ENCODE measurements at regions not wholly inside any gene's neighbourhood (a gene's known extent, or its start where the extent isn't known, plus 50 kb on each side); places are given as distances from the start of the nearest gene placed in this dataset.

GRCh38 chr3:139280027-139280671, 63.7 kb upstream of the MRPS22 start:
- no peaks in the 10 kb centered on the region for H3K36me3 Mint-ChIP-seq

GRCh38 chr3:139281096-139281495, 62.7 kb upstream of the MRPS22 start:
- Mint-ChIP-seq H3K36me3 (no peaks in the 10 kb centered on the region), H3K9me3 (peaks cover 9% of the 10 kb centered on the region), H3K27ac (no peak overlapping the region), H3K4me1 (no peaks in the 10 kb centered on the region), H3K27me3 (ENCODE audit: low read depth) (peaks cover 48% of the 10 kb centered on the region), H3K4me3 (no peak overlapping the region)
- TF ChIP-seq CTCF (IDR thresholded peaks at IDR 0.05; ENCODE audit: unreplicated experiment) = no peak
- DNase-seq (ENCODE audit: low spot score in 2 of 2, unreplicated experiment in 2 of 2) = no peak

More at GRCh38 chr3:139280027-139280671, 63.7 kb upstream of the MRPS22 start:
- Mint-ChIP-seq H3K27me3 (ENCODE audit: low read depth) (peaks cover 52% of the 10 kb centered on the region), H3K4me3 (no peak overlapping the region), H3K27ac (no peak overlapping the region), H3K9me3 (peaks cover 9% of the 10 kb centered on the region), H3K4me1 (no peaks in the 10 kb centered on the region)
- no peak for DNase-seq (ENCODE audit: low spot score in 2 of 2, unreplicated experiment in 2 of 2)
- TF ChIP-seq CTCF (IDR thresholded peaks at IDR 0.05; ENCODE audit: unreplicated experiment) = no peak

DNA sequence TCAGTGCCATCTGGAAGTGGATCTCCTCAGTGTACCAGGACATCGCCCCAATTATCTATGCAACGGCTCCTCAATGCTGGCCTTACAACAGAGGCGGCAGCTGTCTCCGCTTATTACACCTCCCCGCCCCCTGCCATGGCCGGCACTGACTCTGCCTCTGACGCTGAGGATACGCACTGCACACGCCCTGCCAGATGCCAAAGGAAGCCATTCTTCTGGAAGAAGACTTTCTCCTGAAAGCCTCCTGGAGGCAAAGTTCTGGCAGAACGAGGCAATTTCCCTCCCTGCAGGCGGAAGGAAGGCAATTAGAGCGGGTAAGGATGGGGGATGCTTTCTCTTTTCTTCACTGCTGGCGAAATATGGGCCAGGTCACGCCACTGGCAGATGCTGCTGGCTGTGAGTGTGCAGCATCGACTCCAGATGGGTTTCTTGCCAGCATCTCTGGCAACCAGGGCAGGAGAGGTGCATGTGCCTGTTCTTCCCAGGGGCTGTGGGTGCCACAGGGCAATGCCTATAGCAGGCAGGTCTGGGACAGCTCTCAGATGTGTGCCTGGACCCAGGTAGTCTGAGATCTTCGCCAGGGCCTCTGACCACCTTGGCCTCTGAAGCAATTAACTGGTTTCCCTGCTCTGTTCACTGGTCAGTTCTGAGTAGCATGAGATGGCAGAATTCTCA, 62.2 kb upstream of the MRPS22 start:
- no peak for DNase-seq (ENCODE audit: low spot score in 2 of 2, unreplicated experiment in 2 of 2)
- Mint-ChIP-seq H3K27me3 (ENCODE audit: low read depth) (peaks cover 45% of the 10 kb centered on the region), H3K4me3 (no peak overlapping the region), H3K4me1 (no peaks in the 10 kb centered on the region), H3K36me3 (no peaks in the 10 kb centered on the region), H3K27ac (no peak overlapping the region), H3K9me3 (peaks cover 6% of the 10 kb centered on the region)
- no peak for TF ChIP-seq CTCF (IDR thresholded peaks at IDR 0.05; ENCODE audit: unreplicated experiment)

GRCh38 chr3:139283301-139283700, 60.5 kb upstream of the MRPS22 start:
- no peak for TF ChIP-seq CTCF (IDR thresholded peaks at IDR 0.05; ENCODE audit: unreplicated experiment)
- Mint-ChIP-seq H3K4me3 (no peak overlapping the region), H3K27ac (no peak overlapping the region), H3K36me3 (no peaks in the 10 kb centered on the region), H3K9me3 (no peaks in the 10 kb centered on the region), H3K4me1 (no peaks in the 10 kb centered on the region), H3K27me3 (ENCODE audit: low read depth) (peaks cover 41% of the 10 kb centered on the region)
- DNase-seq (ENCODE audit: low spot score in 2 of 2, unreplicated experiment in 2 of 2) = no peak

GRCh38 chr3:139284221-139284620, 59.6 kb upstream of the MRPS22 start:
- Mint-ChIP-seq H3K27me3 (ENCODE audit: low read depth) (peaks cover 37% of the 10 kb centered on the region), H3K4me3 (no peak overlapping the region), H3K4me1 (no peaks in the 10 kb centered on the region), H3K36me3 (no peaks in the 10 kb centered on the region), H3K9me3 (no peaks in the 10 kb centered on the region), H3K27ac (no peak overlapping the region)
- TF ChIP-seq CTCF (IDR thresholded peaks at IDR 0.05; ENCODE audit: unreplicated experiment) = no peak
- no peak for DNase-seq (ENCODE audit: low spot score in 2 of 2, unreplicated experiment in 2 of 2)

Data from mesothelial cell of epicardium (in vitro differentiated cells).